ENCODE measurements at regions not wholly inside any gene's neighbourhood (a gene's known extent, or its start where the extent isn't known, plus 50 kb on each side); places are given as distances from the start of the nearest gene placed in this dataset.

DNA sequence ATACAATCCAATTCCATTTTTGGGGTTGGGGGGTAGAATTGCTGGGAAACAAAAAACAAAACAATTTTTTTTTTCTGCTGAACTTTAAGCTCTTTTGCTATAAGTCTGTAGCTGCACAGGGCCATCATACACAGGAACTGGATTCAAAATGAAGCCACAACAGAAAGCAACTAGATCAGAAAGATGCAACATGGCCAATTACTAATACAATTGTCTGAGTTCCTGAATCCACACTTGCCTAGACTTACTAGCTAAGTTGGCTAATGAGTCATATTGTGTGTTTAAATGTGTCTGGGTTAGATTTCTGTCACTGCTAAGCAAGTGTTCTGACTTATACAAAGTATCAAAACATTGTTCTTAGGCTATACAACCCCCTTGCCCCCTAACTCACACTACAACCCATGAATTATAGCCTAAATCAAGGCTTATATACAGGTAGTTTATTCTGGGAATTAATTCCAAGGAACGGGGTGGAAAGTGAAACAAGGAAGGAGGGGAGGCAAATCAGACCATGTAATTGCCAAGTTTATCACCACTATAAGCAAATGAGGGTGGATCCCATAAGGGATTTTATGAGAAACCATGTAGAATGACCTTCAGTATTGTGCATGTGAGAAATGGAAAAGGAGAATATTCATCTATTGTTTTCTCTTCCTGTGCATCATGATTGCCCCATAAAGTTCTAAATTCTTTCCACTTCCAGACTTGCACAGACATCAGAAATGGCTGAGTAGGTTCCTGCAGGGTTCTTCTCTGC lies 337.9 kb upstream of the SORCS1 start:
- intact Hi-C loops (cut with micrococcal nuclease; ENCODE audit: unreplicated experiment): no loop called here
- no TSS peak for BruUV-seq (replicated peaks)
- POLR2A ChIA-PET: no interaction called here

GRCh38 chr10:107498983-107499382 lies 334.5 kb upstream of the SORCS1 start:
- POLR2A ChIA-PET: no interaction called here
- TF ChIP-seq CTCF (IDR thresholded peaks at IDR 0.05; ENCODE audit: insufficient read depth in 1 of 2, low read depth in 1 of 2, low read length in 1 of 2, severe bottlenecking in 1 of 2, unreplicated experiment in 1 of 2): no peak
- BruUV-seq (replicated peaks): no TSS peak
- H3K9me3 Mint-ChIP-seq (ENCODE audit: unreplicated experiment): peaks cover 11% of the 10 kb centered on the region
- no peak for DNase-seq
- Histone ChIP-seq H3K9me3 (0 out of 2 replicates have a peak, but pooled peaks cover 4% of the 10 kb centered on the region), H3K27me3 (replicated peaks; ENCODE audit: control insufficient read depth, insufficient read depth, low read length) (no peaks in the 10 kb centered on the region), H3K36me3 (ENCODE audit: control insufficient read depth, insufficient read depth, low read length) (no peaks in the 10 kb centered on the region), H3K4me3 (ENCODE audit: low read depth, low read length) (no peak overlapping the region), H3K4me1 (no peaks in the 10 kb centered on the region)
- peaks cover 4% of the 10 kb centered on the region for H3K27me3 Mint-ChIP-seq (ENCODE audit: insufficient read depth, unreplicated experiment)
- no peak overlapping the region for H3K4me3 Mint-ChIP-seq (ENCODE audit: unreplicated experiment)
- H3K27ac Mint-ChIP-seq (ENCODE audit: unreplicated experiment): no peak overlapping the region
- H3K36me3 Mint-ChIP-seq (ENCODE audit: insufficient read depth, unreplicated experiment): no peaks in the 10 kb centered on the region
- H3K4me1 Mint-ChIP-seq (ENCODE audit: low read depth, unreplicated experiment): no peaks in the 10 kb centered on the region
- CTCF ChIA-PET: no interaction called here
- intact Hi-C loops (cut with micrococcal nuclease; ENCODE audit: unreplicated experiment): no loop called here

More for the DNA sequence above, 337.9 kb upstream of the SORCS1 start:
- CTCF ChIA-PET: no interaction called here
- no peaks in the 10 kb centered on the region for H3K4me1 ChIP-seq
- no peaks in the 10 kb centered on the region for H3K4me1 Mint-ChIP-seq (ENCODE audit: low read depth, unreplicated experiment)
- 0 out of 2 replicates have a peak, but pooled peaks cover 6% of the 10 kb centered on the region for H3K9me3 ChIP-seq
- no peaks in the 10 kb centered on the region for H3K27me3 ChIP-seq (replicated peaks; ENCODE audit: control insufficient read depth, insufficient read depth, low read length)
- no peak overlapping the region for H3K27ac Mint-ChIP-seq (ENCODE audit: unreplicated experiment)
- peaks cover 11% of the 10 kb centered on the region for H3K9me3 Mint-ChIP-seq (ENCODE audit: unreplicated experiment)
- H3K36me3 Mint-ChIP-seq (ENCODE audit: insufficient read depth, unreplicated experiment): no peaks in the 10 kb centered on the region
- no peak overlapping the region for H3K4me3 Mint-ChIP-seq (ENCODE audit: unreplicated experiment)
- no peak overlapping the region for H3K4me3 ChIP-seq (ENCODE audit: low read depth, low read length)
- H3K36me3 ChIP-seq (ENCODE audit: control insufficient read depth, insufficient read depth, low read length): no peaks in the 10 kb centered on the region
- TF ChIP-seq CTCF (IDR thresholded peaks at IDR 0.05; ENCODE audit: insufficient read depth in 1 of 2, low read depth in 1 of 2, low read length in 1 of 2, severe bottlenecking in 1 of 2, unreplicated experiment in 1 of 2): no peak
- no peaks in the 10 kb centered on the region for H3K27me3 Mint-ChIP-seq (ENCODE audit: insufficient read depth, unreplicated experiment)
- DNase-seq: no peak

DNA sequence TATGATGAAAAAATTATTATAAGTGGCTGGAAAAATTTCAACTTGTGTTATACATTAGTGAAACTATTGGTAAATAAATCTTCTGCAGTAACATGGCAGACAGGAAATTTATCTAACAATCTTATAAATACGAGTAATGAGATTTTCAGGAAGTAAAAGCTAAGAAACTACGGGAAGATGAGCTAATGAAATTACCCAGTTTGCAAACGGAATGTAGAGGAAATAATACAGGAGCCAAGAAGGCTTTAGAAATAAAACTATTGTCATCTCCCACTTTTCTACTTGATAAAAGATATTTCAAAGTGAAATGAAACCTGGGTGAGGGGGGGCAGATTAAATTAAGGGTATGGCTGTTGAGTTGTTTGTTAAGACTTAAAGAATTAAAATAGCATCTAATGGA lies 332.5 kb upstream of the SORCS1 start:
- H3K27ac Mint-ChIP-seq (ENCODE audit: unreplicated experiment): no peak overlapping the region
- DNase-seq: no peak
- ChIA-PET POLR2A (no interaction called here), CTCF (no interaction called here)
- intact Hi-C loops (cut with micrococcal nuclease; ENCODE audit: unreplicated experiment): no loop called here
- peaks cover 4% of the 10 kb centered on the region for H3K27me3 Mint-ChIP-seq (ENCODE audit: insufficient read depth, unreplicated experiment)
- H3K36me3 Mint-ChIP-seq (ENCODE audit: insufficient read depth, unreplicated experiment): no peaks in the 10 kb centered on the region
- no peaks in the 10 kb centered on the region for H3K36me3 ChIP-seq (ENCODE audit: control insufficient read depth, insufficient read depth, low read length)
- no TSS peak for BruUV-seq (replicated peaks)
- no peaks in the 10 kb centered on the region for H3K4me1 Mint-ChIP-seq (ENCODE audit: low read depth, unreplicated experiment)
- no peaks in the 10 kb centered on the region for H3K9me3 ChIP-seq
- H3K4me3 Mint-ChIP-seq (ENCODE audit: unreplicated experiment): no peak overlapping the region
- no peaks in the 10 kb centered on the region for H3K9me3 Mint-ChIP-seq (ENCODE audit: unreplicated experiment)
- H3K27me3 ChIP-seq (replicated peaks; ENCODE audit: control insufficient read depth, insufficient read depth, low read length): no peaks in the 10 kb centered on the region
- TF ChIP-seq CTCF (IDR thresholded peaks at IDR 0.05; ENCODE audit: insufficient read depth in 1 of 2, low read depth in 1 of 2, low read length in 1 of 2, severe bottlenecking in 1 of 2, unreplicated experiment in 1 of 2): no peak
- H3K4me3 ChIP-seq (ENCODE audit: low read depth, low read length): no peak overlapping the region
- no peaks in the 10 kb centered on the region for H3K4me1 ChIP-seq
